HG03565 (cell line): ENCODE measurements at regions not wholly inside any gene's neighbourhood (a gene's known extent, or its start where the extent isn't known, plus 50 kb on each side); places are given as distances from the start of the nearest gene placed in this dataset.
A peak's percentile ranks its signal among the peaks of the same experiment; 100 is the strongest.
"Not testable (repeated sequence)": the region's sequence is repeated elsewhere in the genome, so short reads cannot be mapped to it uniquely, and the experiment has no call there.

ENCODE experiments used
- ATAC-seq: cut with Tn5 transposase; IDR thresholded peaks from one replicate; pipeline ENCODE4 v1.9.1; 2021; ENCODE audit warnings: mild to moderate bottlenecking, moderate library complexity; ENCODE audit not compliant: unreplicated experiment

GRCh38 chr2:138213624-138214023 is 249.4 kb downstream of the HNMT start:
- ATAC-seq: no peak

GRCh38 chr2:138215958-138216357 is 251.7 kb downstream of the HNMT start:
- ATAC-seq: no peak

- ATAC-seq: no peak
These were observed 253.7 kb downstream of the HNMT start for GRCh38 chr2:138217975-138218374.

GRCh38 chr2:138218397-138218796 is 254.1 kb downstream of the HNMT start:
- no peak for ATAC-seq

GRCh38 chr2:138219961-138220360 is 255.7 kb downstream of the HNMT start:
- no peak for ATAC-seq

GRCh38 chr2:138221358-138221757 is 257.1 kb downstream of the HNMT start:
- ATAC-seq: no peak

GRCh38 chr2:138223319-138223718 is 259.0 kb downstream of the HNMT start:
- ATAC-seq: no peak

GRCh38 chr2:138227195-138227594 is 262.9 kb downstream of the HNMT start:
- ATAC-seq: no peak

- no peak for ATAC-seq
These were observed 263.8 kb downstream of the HNMT start for GRCh38 chr2:138228101-138228500.

GRCh38 chr2:138234265-138234664 is 267.3 kb upstream of the SPOPL start:
- ATAC-seq: no peak

- no peak for ATAC-seq
These were observed 266.5 kb upstream of the SPOPL start for GRCh38 chr2:138235041-138235440.

GRCh38 chr2:138236142-138236541 is 265.4 kb upstream of the SPOPL start:
- no peak for ATAC-seq

- no peak for ATAC-seq
These were observed 263.7 kb upstream of the SPOPL start for GRCh38 chr2:138237667-138238384.

GRCh38 chr2:138238908-138239307 is 262.7 kb upstream of the SPOPL start:
- ATAC-seq: peak; percentile 59

- ATAC-seq: no peak
These were observed 261.6 kb upstream of the SPOPL start for GRCh38 chr2:138239902-138240491.

- no peak for ATAC-seq
These were observed 258.2 kb upstream of the SPOPL start for GRCh38 chr2:138243372-138243771.

- ATAC-seq: no peak
These were observed 257.1 kb upstream of the SPOPL start for GRCh38 chr2:138244501-138244925.

GRCh38 chr2:138245310-138245709 is 256.3 kb upstream of the SPOPL start:
- ATAC-seq: no peak

- ATAC-seq: no peak
These were observed 254.3 kb upstream of the SPOPL start for GRCh38 chr2:138247302-138247701.

GRCh38 chr2:138249207-138249606 is 252.4 kb upstream of the SPOPL start:
- no peak for ATAC-seq

- ATAC-seq: not testable (repeated sequence)
These were observed 250.7 kb upstream of the SPOPL start for GRCh38 chr2:138250843-138251320.

GRCh38 chr2:138252587-138252986 is 249.0 kb upstream of the SPOPL start:
- ATAC-seq: no peak

- no peak for ATAC-seq
These were observed 245.9 kb upstream of the SPOPL start for GRCh38 chr2:138255670-138256069.
